ENCODE measurements at regions not wholly inside any gene's neighbourhood (a gene's known extent, or its start where the extent isn't known, plus 50 kb on each side); places are given as distances from the start of the nearest gene placed in this dataset.

DNA sequence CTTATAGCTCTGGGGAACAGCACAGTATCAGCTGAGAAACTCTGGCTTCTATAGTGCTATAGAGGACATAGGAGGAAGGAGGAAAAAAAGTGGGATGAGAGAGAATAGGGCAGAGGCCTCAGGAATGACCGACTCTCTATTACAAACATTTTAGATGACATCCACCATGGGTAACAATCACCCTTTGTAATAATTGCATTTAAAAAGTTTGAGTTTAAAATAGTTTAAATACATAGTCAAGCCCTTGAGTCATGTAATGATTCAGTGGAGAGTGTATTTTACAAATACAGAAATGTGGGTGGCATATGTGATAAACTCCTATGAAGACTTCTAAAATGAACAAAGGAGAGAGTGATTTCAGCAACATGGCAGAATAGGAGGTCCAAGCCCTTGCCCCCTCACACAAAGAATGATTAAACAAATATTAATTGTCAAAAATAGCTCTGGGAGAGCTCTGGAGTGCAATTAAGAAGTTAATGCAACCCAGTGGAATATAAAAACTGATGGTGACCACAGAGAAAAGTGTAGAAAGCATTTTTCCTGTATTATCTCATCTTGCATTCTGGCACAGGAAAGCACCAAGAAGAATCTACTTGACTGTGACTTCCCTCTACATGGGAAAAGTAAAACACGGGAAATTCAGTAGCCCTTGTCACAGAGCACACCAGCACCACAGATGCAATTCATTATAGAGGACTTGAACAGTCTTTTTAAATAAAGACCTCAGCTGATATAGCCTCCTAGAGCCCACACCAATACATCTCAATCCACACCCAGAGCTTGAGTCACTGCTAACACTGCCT is 569.0 kb upstream of the SORCS1 start:
- TF ChIP-seq, protein P1, sequence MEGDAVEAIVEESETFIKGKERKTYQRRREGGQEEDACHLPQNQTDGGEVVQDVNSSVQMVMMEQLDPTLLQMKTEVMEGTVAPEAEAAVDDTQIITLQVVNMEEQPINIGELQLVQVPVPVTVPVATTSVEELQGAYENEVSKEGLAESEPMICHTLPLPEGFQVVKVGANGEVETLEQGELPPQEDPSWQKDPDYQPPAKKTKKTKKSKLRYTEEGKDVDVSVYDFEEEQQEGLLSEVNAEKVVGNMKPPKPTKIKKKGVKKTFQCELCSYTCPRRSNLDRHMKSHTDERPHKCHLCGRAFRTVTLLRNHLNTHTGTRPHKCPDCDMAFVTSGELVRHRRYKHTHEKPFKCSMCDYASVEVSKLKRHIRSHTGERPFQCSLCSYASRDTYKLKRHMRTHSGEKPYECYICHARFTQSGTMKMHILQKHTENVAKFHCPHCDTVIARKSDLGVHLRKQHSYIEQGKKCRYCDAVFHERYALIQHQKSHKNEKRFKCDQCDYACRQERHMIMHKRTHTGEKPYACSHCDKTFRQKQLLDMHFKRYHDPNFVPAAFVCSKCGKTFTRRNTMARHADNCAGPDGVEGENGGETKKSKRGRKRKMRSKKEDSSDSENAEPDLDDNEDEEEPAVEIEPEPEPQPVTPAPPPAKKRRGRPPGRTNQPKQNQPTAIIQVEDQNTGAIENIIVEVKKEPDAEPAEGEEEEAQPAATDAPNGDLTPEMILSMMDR (IDR thresholded peaks at IDR 0.05; ENCODE audit: low read depth, low read length, missing input control), result no peak
- no peak for TF ChIP-seq RAD21 (IDR thresholded peaks at IDR 0.05)
- TF ChIP-seq, protein P2, sequence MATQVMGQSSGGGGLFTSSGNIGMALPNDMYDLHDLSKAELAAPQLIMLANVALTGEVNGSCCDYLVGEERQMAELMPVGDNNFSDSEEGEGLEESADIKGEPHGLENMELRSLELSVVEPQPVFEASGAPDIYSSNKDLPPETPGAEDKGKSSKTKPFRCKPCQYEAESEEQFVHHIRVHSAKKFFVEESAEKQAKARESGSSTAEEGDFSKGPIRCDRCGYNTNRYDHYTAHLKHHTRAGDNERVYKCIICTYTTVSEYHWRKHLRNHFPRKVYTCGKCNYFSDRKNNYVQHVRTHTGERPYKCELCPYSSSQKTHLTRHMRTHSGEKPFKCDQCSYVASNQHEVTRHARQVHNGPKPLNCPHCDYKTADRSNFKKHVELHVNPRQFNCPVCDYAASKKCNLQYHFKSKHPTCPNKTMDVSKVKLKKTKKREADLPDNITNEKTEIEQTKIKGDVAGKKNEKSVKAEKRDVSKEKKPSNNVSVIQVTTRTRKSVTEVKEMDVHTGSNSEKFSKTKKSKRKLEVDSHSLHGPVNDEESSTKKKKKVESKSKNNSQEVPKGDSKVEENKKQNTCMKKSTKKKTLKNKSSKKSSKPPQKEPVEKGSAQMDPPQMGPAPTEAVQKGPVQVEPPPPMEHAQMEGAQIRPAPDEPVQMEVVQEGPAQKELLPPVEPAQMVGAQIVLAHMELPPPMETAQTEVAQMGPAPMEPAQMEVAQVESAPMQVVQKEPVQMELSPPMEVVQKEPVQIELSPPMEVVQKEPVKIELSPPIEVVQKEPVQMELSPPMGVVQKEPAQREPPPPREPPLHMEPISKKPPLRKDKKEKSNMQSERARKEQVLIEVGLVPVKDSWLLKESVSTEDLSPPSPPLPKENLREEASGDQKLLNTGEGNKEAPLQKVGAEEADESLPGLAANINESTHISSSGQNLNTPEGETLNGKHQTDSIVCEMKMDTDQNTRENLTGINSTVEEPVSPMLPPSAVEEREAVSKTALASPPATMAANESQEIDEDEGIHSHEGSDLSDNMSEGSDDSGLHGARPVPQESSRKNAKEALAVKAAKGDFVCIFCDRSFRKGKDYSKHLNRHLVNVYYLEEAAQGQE (IDR thresholded peaks at IDR 0.05), result no peak
- TF ChIP-seq GABPA (IDR thresholded peaks at IDR 0.05 in 1 of 2, conservative IDR thresholded peaks at IDR 0.05 in 1 of 2), result no peak
- TF ChIP-seq, protein P3, sequence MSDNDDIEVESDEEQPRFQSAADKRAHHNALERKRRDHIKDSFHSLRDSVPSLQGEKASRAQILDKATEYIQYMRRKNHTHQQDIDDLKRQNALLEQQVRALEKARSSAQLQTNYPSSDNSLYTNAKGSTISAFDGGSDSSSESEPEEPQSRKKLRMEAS (IDR thresholded peaks at IDR 0.05), result no peak
- TF ChIP-seq, protein P4, sequence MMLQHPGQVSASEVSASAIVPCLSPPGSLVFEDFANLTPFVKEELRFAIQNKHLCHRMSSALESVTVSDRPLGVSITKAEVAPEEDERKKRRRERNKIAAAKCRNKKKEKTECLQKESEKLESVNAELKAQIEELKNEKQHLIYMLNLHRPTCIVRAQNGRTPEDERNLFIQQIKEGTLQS (IDR thresholded peaks at IDR 0.05), result no peak
- no peak for TF ChIP-seq TAF1 (conservative IDR thresholded peaks at IDR 0.05)
- no peak for TF ChIP-seq YY1 (IDR thresholded peaks at IDR 0.05)
- TF ChIP-seq, protein P5, sequence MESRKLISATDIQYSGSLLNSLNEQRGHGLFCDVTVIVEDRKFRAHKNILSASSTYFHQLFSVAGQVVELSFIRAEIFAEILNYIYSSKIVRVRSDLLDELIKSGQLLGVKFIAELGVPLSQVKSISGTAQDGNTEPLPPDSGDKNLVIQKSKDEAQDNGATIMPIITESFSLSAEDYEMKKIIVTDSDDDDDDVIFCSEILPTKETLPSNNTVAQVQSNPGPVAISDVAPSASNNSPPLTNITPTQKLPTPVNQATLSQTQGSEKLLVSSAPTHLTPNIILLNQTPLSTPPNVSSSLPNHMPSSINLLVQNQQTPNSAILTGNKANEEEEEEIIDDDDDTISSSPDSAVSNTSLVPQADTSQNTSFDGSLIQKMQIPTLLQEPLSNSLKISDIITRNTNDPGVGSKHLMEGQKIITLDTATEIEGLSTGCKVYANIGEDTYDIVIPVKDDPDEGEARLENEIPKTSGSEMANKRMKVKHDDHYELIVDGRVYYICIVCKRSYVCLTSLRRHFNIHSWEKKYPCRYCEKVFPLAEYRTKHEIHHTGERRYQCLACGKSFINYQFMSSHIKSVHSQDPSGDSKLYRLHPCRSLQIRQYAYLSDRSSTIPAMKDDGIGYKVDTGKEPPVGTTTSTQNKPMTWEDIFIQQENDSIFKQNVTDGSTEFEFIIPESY (IDR thresholded peaks at IDR 0.05), result no peak
- no peak for TF ChIP-seq JUND (IDR thresholded peaks at IDR 0.05)

All from liver (tissue), 3 donors.